Amniotic epithelial cell (primary cell): ENCODE measurements at regions not wholly inside any gene's neighbourhood (a gene's known extent, or its start where the extent isn't known, plus 50 kb on each side); places are given as distances from the start of the nearest gene placed in this dataset.
"Not testable (repeated sequence)": the region's sequence is repeated elsewhere in the genome, so short reads cannot be mapped to it uniquely, and the experiment has no call there.

ENCODE experiments used
- DNase-seq: peaks from one replicate; pipeline ENCODE4 v3.0.0-alpha.2; 2010; ENCODE audit warnings: low read depth

DNA sequence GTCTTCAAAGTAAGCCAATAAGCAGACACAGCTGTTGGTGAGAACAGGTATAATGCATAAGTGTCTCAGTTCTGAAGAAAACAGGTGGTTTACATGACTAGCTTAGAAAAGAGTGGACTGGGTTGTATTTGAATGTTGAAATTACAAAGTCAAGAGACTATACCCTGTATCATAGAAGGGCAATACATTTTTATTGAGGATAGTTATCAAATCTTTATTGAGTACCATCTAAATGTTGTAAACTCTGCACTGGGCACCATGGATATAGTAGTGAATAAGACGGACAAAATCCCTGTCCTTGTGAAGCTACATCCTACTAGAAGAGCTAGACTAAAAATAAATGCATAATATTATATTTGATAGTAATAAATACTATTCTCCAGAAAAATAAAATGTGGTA, 88.5 kb upstream of the CDC42EP3 start:
- DNase-seq: not testable (repeated sequence)

DNA sequence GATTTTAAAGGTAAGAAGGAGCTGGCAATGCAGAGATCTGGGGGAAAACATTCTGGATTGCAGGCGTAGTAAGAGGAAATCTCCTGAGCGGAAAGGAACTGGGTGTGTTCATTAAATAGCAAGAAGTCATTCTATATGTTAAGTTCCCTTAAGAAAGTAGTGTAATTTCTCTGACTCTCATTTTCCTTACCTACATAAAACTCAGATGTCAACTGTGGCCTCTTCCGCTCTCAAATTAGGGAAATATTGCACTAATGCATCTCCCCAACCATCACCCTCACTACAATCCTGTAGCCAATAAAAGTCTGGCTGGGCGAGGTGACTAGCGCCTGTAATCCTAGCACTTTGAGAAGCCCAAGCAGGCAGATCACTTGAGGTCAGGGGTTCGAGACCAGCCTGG, 89.0 kb upstream of the CDC42EP3 start:
- DNase-seq: no peak

DNA sequence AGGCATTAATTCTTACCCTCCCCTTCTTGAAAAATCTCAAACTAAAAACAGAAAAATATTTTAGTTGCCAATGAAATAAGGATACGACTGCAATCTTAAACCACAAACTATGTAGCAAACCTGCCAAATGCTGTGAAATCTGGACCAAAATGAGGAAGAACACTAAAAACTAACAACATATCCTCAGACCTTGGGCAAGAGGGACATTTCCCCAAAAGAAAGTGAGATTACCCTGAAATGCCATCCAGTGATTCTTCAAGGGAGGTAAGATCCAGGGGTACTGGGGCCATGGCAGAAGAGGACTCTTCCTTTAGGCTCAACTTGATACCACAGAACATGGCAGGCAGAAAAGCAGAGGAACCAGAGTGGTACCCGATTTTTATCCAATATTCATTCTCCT, 90.8 kb upstream of the CDC42EP3 start:
- DNase-seq: not testable (repeated sequence)

DNA sequence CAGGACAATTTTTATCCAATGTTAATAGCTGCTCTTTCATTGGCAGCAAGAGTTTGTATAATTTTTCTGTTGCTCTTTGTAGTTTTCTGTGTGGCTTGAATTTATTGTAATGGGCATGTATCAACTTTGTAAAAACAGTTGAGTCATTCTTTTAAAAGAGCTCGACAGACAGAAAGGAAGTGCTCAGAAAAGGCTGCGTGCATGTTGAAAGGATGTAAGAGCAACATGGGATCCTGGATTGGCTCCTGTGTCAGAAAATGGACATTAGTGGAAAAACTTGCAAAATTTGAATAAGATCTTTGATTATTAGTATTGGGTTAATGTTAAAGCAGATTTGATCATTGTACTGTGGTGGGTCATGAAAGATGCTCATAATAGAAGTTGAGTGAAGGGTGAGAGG, 93.3 kb upstream of the CDC42EP3 start:
- peak; percentile 54 for DNase-seq

DNA sequence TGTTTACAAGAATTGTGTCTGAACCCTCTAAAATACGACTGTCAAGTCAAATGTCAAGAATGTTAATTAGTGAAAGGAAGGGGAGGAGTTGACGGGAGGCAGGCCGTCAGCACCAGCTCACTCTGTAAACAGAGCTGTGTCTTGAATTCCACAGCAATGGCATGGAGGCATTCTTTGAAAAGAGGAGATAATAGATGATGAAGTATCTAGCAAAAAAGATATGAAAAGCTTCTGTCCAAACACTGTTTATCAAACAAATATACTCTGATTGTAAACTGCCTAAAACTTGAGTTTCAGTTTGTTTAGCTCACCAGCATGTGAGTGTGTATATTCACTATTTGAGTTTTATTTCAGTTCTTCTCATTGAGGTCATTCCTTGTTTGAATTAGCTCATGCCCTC, 94.7 kb upstream of the CDC42EP3 start:
- peak; percentile 77 for DNase-seq

DNA sequence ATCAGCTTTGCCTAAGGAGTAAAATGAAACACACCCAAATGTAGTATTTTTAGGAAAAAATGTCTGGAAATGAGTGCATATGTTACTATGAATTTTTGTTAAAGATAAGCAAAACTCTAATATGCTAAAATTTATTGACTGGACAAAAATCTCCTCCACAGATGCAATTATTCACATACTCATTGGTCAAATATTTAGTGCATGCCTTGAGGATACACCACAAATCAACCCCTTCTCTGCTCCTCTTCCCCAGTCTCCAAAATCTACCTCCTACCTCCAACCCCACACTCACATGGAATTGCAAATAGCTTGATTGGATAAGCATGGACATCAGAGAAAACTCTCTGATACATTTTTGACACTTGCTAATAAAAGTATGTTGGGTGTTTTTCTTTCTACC, 95.6 kb upstream of the CDC42EP3 start:
- DNase-seq: no peak

DNA sequence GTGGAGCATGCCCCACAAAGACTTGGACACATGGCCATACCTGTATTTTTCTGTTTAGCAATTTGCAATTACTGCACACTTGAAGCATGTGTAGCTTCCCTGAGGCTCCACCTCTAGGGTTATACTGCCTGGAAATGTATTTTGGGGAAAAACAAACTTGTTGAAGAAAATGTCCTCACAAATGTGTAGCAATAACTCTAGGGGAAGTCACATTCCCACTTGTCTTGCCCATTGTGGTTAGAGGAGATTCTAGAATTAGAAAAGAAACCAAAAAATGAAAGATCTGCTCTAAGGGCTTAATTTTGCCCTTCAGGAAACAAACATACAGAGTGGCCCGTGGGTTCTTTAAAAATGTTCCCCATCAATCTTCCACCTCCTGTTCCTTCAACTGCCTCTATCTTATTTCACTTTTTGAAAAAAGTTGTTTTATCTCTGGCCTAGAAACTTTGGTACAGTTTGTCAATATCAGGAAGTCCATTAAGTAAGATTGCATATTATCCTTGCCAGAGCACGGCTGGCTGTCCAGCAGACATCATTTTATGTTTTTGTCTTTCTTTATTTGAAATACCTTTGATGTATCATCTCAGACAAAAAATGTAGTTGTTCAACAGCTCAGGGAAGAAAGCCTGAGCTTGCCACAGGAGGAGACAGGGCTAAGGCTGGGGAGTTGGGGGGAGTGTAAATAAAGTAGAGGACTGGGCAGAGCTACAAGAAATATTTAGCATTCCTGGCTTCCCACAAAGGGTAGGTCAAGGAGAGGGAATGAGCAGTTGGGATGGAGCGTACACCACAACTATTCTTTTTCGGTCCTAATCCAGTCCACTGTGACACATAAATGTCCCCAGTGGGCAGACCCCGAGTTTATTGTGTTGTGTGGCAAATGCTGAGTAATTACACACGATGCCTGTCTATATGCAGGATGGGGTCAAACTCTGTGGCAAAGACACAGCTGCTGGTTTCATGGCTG, 96.8 kb upstream of the CDC42EP3 start:
- peak; percentile 98 for DNase-seq

DNA sequence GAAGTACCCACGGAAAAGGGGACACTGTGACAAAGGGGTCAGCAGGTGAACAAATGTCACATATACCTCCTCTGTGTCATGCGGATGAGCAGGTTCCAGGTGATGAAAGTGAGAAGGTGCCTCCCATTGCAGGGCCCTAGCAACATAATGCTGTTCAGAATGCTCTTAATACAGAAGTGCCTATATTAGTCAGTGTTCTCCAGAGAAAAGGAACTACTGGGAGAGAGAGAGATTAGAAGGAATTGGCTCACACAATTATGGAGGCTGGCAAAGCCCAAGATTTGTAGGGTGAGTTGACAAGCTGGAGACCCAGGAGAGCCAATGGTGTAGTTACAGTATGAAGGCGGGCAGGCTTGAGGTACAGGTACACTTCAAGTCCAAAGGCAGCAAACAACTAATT, 98.1 kb upstream of the CDC42EP3 start:
- no peak for DNase-seq

DNA sequence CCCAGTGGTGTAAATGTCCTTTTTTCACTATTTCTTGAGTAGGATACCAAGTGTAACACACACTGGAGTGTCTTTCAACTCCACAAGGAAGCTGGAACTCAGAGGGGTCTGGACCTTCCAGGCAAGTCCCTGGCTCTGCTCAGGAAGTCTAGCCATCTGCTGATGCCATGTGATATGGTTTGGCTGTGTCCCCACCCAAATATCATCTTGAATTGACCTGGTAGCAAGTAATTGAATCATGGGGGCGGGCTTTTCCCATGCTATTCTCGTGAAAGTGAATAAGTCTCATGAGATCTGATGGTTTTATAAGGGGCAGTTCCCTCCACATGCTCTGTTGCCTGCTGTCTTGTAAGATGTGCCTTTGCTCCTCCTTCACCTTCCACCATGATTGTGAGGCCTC, 99.4 kb upstream of the CDC42EP3 start:
- DNase-seq: no peak

DNA sequence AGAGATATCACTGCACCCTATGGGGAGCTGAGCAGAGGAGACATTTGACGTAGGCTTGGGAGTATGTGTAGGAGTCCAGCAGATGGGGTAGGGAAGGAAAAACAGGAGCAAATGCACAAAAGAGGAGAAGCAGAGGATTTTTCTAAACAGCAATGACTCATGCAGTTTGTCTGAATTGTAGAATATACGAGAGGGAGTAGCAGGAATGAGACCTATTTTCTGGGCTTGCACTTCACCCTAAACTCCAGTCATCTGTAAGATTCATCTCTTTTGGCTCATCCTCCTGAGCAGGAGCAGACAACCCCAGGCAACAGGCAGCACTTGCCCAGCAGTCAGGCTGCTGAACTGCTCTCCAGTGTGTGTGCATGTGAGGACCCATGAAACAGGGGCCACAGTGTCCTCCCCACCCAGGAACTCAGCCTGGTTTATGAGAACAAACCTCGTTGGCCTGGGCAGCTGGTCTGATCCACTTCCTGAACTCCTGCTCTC, 100.2 kb upstream of the CDC42EP3 start:
- peak; percentile 96 for DNase-seq

DNA sequence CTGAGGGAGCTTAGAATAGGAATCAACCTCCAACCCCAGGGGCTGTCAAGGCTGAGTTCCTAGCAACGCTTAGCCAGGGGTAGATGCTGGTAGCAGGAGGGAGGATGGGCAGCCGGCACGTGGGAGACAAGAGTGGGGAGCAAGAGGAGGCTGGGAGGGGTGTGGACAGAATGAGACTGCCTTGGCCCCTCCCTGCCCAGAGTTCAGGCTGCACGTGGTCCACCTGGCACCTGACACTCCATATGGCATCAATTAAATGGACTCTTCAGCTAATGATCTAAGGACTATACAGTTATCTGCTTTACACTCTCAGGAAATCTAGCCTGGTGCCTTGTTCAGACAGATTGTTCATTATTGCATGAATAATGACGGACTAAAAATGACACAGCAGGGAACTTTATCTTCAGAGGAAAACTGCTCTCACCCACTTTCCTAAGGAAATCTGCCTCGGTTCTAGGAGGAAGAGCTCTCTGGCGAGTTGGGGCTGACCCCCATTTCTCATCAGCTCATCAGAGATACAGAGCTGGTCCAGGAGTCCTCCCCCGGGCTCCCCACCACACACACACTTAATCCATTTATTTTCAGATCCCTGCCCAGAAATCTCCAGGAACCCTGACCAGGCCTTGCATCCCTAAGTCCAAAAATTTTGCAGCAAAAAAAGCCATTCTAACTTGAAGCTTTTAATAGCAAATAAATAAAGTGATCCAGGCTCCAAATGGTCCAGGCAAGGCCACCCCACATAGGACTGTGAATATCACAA, 102.1 kb upstream of the CDC42EP3 start:
- DNase-seq: no peak

DNA sequence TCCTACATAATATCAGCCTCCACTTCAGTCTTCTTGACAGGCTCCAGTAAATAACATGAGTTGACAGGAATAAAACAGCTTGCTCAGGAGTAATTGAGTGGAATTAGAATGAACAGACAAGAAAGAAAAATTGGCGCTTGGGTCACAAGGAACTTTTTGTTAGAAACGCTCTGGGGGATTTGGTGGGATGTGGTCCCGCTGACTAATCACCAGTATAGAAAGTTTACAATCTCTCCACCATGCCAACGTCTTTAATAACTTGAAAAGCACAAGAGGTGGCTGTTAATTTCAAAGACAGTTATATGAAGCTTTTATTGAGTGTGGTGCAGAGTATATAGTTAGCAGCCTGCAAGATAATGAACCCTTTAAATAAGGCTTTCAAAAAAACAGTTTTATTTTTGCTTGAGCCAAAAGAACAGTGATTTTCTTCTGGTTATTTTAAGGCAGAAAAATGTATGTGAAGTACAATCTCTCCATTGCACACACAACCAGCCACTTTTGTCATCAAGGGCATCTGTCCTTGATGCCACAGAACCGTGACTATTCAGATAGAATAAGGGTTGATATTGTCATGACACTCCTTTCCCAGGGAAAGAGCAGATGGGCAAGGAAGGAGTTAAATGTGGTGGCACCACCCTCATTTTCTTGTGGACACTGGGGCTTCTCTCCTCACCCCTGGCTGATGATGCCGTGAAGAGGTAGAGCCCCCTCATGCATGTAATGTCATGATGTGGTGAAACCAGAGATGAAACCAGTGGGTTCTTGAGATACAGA, 102.9 kb upstream of the CDC42EP3 start:
- not testable (repeated sequence) for DNase-seq

DNA sequence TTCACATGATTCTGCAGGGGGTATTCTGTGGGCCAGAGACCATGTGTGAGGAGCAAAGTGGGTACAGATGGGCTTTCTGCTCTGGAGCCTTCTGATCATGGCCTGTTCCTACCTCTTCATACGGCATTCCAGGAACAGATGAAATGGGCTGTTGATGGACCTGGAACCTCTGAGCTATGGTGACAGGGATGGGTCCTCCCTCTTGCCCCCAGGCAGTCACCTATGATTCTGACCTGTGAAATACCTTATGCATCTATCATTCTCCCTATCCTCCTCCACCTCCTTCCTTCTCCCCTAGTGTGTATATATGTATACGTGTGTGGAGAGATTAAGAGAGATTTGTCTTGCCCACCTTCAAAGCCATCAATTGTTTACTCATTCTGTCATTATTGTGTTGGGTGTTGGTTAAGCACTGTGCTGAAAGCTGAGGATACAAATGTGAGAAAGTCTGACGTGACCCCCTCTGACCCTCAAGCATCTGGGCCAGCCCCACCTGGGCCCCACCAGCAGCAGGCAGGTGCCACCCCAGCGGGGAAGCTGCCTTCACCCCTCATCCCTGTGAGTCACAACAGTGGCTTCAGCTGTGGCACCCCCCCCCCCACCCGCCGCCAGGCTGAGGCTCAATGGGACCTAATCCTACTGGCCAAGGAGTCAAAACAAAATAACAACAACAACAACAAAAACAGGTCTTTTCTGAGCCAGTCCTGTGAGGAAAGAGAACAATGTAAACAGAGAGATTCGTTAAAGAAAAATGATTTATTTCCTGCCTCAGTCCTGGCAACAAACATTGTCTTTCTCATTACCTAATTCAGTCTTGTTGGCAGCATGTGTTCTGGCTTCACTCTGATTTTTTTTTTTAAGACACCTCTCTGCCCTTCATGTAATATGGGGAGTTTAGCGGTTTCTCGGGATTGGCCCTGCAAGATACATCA, 103.8 kb upstream of the CDC42EP3 start:
- DNase-seq: no peak

DNA sequence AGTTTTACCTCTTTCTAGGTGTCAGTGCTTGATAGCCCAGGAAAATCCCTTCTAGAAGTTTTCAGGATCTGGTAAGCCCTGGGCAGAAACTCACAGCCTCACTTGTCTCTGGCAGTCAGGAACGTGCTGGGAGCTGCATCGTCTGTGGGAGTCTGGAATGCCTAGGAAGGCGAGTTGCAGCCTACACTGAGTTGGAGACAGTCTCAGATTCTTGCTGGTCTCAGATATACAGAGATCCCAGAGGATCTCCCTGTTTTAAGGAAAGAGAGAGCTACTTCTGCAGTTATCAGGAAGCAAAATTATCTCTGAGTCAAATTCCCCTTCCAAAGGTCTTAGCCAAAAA, 104.4 kb upstream of the CDC42EP3 start:
- peak; percentile 94 for DNase-seq

DNA sequence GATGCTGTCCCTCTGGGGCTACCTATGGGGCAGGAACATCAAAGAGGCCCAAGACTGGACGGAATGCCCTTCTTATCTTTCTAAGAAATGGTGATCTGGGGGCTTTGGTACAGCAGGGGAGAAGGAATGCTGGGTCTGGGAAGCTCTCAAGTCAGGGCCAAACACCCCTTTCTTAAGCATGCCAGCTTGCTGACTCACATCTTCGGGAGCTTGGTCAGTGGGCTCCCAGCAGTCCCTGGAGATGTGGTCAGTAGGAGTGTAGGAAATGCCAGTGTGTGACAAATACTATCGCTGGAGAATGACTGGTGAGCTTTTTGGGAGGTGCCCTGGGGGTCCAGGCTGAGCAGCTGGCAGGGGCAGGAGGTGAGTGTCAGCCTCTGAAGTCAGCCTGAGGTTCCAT, 105.0 kb upstream of the CDC42EP3 start:
- DNase-seq: peak; percentile 94

DNA sequence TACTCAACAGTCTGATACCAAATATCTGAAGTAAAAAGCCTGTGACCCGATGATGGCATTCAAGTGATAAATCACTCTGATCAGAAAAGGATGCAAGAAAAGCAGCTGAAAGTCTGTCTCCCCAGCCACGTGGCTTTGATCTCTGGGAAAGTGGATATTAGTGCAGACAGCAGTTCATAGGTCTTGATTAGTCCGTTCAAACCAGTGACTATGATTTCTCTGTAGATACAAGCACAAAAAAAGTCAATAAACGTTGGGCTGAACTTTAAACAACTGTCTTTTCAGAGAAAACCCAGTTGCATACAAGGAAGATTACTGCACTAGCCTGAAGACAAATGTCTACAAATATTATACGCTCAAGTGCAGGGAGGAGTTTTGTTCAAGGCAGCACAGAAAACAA, 107.7 kb upstream of the CDC42EP3 start:
- DNase-seq: no peak

DNA sequence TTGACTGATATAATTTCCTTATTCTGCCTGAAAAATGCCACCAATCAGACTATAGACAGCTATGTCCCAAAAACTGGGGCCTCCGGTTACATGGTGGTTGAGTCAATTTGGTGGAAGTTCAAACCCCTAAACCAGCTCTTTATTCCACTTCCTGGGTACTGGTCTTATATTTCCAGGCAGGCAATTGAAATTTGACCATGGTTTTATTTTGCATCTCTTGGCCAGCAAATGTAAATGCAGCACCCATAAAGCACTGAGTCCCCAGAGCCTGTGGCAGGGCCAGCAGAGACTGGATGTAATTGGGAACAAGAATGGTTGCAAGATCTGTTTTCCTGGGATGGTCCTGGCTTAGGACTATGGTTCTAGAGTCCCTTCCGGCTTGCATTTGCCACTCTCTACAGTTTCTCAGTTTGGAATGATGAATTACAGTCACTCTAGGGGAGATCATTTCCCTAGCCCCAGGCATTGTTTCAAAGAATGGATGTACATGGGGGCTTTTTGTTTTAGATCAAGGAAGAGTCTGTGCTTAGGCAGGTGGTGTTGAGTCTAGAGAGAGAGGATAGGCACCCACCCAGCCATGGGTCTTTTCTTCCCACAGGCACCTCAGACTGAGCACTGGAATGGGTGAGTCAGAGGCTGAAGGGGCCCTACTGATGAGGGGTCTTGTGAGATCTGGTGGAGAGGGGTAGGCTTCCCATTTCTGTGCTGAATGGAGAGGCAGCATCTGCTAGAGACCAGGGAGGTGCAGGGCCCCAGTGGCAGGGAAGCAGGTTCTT, 108.4 kb upstream of the CDC42EP3 start:
- no peak for DNase-seq

DNA sequence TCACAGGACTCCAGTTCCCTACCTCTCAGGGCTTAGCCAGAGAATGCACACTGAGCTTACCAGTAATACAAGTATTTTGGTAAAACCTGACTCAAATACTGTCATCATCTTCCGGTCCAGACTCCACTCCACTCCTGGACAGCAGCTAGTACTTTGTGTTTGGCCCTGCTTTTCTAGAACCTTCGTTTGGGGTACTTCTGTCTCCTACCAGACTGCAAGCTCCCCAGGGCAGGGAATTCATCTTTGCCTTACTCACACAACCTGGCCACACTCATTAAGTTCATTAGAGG, 108.9 kb upstream of the CDC42EP3 start:
- no peak for DNase-seq

DNA sequence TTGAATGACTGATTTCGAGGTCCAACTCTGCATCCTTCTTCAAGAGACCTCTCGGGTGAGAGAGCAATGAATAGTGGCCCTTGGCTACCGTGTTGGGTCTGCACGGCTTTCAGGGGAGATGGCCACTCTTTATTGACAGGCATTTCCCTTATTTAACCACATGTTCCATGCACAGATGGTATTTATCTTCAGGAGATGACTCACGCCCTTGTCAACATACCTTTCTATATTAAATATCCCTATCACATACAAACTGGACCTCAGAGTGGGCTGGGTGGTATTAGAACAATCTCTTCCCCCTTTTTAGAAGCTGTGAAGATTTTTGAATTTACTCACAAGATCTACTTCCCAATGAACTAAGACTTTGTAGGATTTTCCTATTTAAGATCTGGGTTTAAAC, 109.6 kb upstream of the CDC42EP3 start:
- DNase-seq: peak; percentile 67

DNA sequence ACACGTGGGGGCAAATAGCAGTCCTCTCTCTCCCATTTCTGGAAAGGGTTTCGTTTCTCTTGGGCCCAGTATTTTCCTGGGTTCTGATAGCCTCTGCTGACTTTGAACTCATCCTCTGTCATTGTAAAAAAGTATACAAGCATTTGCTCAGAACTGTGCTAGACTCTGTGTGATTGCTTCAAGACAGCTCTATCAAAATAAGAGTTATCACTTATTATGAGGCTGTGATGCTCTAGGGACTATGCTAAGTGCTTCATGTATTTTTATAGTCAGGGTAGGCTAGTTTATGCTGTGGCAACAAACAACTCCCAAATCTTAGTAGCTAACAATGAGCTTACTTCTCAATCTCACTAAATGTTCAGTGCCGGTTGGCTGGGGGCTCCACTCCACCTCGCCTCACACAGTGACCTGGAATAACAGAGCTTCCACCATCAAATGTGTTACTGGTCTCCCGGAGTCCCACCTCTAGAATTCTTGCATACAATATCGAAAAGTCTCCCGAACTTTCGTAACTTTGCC, 110.8 kb upstream of the CDC42EP3 start:
- DNase-seq: no peak
